ENCODE measurements at regions not wholly inside any gene's neighbourhood (a gene's known extent, or its start where the extent isn't known, plus 50 kb on each side); places are given as distances from the start of the nearest gene placed in this dataset.

- TF ChIP-seq CTCF (IDR thresholded peaks at IDR 0.05; ENCODE audit: insufficient read depth, low read depth, low read length) (no peak), EZH2 (IDR thresholded peaks at IDR 0.05; ENCODE audit: insufficient read depth, low read length) (no peak)
Measured at GRCh38 chr5:36393656-36394428, 92.1 kb upstream of the RANBP3L start.
